ENCODE measurements at regions not wholly inside any gene's neighbourhood (a gene's known extent, or its start where the extent isn't known, plus 50 kb on each side); places are given as distances from the start of the nearest gene placed in this dataset.

- TF ChIP-seq CTCF (conservative IDR thresholded peaks at IDR 0.05; ENCODE audit: control insufficient read depth, insufficient read depth, low read depth, low read length), result no peak
- no peak for DNase-seq (ENCODE audit: low read depth)
- no peak overlapping the region for H3K4me3 ChIP-seq (ENCODE audit: control insufficient read depth, low read depth, low read length)
Measured at GRCh38 chr13:27728271-27728670, 64.0 kb upstream of the GSX1 start.

GRCh38 chr13:27730191-27730590 lies 62.1 kb upstream of the GSX1 start:
- no peak overlapping the region for H3K4me3 ChIP-seq (ENCODE audit: control insufficient read depth, low read depth, low read length)

More at GRCh38 chr13:27730191-27730590, 62.1 kb upstream of the GSX1 start:
- no peak for DNase-seq (ENCODE audit: low read depth)
- no peak for TF ChIP-seq CTCF (conservative IDR thresholded peaks at IDR 0.05; ENCODE audit: control insufficient read depth, insufficient read depth, low read depth, low read length)
